GM20000 (cell line): ENCODE measurements at regions not wholly inside any gene's neighbourhood (a gene's known extent, or its start where the extent isn't known, plus 50 kb on each side); places are given as distances from the start of the nearest gene placed in this dataset.

Source experiments
- DNase-seq: peaks from one replicate; pipeline ENCODE4 v3.0.0; 2012; ENCODE audit warnings: low spot score
- TF ChIP-seq, protein P1 (sequence below): IDR thresholded peaks from 2 replicates; pipeline ENCODE4 v1.5.1; 2012; ENCODE audit warnings: mild to moderate bottlenecking, control low read depth; ENCODE audit errors: extremely low read depth, missing control alignments

- TF ChIP-seq, protein P1, sequence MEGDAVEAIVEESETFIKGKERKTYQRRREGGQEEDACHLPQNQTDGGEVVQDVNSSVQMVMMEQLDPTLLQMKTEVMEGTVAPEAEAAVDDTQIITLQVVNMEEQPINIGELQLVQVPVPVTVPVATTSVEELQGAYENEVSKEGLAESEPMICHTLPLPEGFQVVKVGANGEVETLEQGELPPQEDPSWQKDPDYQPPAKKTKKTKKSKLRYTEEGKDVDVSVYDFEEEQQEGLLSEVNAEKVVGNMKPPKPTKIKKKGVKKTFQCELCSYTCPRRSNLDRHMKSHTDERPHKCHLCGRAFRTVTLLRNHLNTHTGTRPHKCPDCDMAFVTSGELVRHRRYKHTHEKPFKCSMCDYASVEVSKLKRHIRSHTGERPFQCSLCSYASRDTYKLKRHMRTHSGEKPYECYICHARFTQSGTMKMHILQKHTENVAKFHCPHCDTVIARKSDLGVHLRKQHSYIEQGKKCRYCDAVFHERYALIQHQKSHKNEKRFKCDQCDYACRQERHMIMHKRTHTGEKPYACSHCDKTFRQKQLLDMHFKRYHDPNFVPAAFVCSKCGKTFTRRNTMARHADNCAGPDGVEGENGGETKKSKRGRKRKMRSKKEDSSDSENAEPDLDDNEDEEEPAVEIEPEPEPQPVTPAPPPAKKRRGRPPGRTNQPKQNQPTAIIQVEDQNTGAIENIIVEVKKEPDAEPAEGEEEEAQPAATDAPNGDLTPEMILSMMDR: no peak
- DNase-seq: no peak
Observed at GRCh38 chr1:65703853-65704252, 88.8 kb upstream of the PDE4B start.

GRCh38 chr1:65704318-65704717 is 88.4 kb upstream of the PDE4B start:
- TF ChIP-seq, protein P1: no peak
- DNase-seq: no peak

- no peak for DNase-seq
Observed at GRCh38 chr1:65717815-65718454, 74.8 kb upstream of the PDE4B start.

GRCh38 chr1:65719391-65719790 is 73.3 kb upstream of the PDE4B start:
- TF ChIP-seq, protein P1: no peak
- DNase-seq: no peak

More at GRCh38 chr1:65717815-65718454, 74.8 kb upstream of the PDE4B start:
- TF ChIP-seq, protein P1: no peak

GRCh38 chr1:65722461-65722860 is 70.2 kb upstream of the PDE4B start:
- DNase-seq: no peak

GRCh38 chr1:65724151-65724550 is 68.5 kb upstream of the PDE4B start:
- TF ChIP-seq, protein P1: no peak
- no peak for DNase-seq

More at GRCh38 chr1:65722461-65722860, 70.2 kb upstream of the PDE4B start:
- TF ChIP-seq, protein P1: no peak

DNA sequence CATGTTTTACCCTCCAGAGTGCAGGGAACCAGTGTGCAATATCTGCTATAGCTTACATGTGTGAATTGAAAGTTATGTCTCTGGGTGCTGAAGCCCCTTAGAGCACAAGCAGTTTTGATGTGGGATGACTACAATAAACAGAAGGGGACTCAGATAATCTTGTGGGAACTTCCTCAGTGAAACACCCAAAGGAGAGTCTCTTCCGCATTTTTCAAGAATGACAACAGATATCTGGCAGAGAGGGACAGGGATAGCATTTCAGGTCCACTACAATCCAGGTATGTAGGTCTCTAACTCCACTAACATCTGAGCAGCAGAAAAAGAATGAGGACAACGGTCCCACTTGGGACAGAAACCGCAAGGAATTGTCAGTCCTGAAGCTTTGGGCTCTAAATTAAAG is 67.6 kb upstream of the PDE4B start:
- DNase-seq: no peak
- TF ChIP-seq, protein P1: no peak
